ENCODE measurements at regions not wholly inside any gene's neighbourhood (a gene's known extent, or its start where the extent isn't known, plus 50 kb on each side); places are given as distances from the start of the nearest gene placed in this dataset.

GRCh38 chr2:150284116-150284515 lies 203.4 kb downstream of the RND3 start:
- ATAC-seq, result no peak
- Mint-ChIP-seq H3K27ac (no peak overlapping the region), H3K36me3 (no peaks in the 10 kb centered on the region), H3K9me3 (peaks cover 22% of the 10 kb centered on the region), H3K27me3 (no peaks in the 10 kb centered on the region), H3K4me3 (no peak overlapping the region), H3K4me1 (ENCODE audit: low read depth in 2 of 2) (no peaks in the 10 kb centered on the region)
- DNase-seq (ENCODE audit: low spot score), result no peak

GRCh38 chr2:150282771-150283371 lies 204.6 kb downstream of the RND3 start:
- Mint-ChIP-seq H3K4me3 (no peak overlapping the region), H3K9me3 (peaks cover 19% of the 10 kb centered on the region), H3K27ac (no peak overlapping the region), H3K27me3 (no peaks in the 10 kb centered on the region), H3K4me1 (ENCODE audit: low read depth in 2 of 2) (no peaks in the 10 kb centered on the region), H3K36me3 (no peaks in the 10 kb centered on the region)
- ATAC-seq (no peak), DNase-seq (ENCODE audit: low spot score) (no peak)

GRCh38 chr2:150282357-150282756 lies 205.1 kb downstream of the RND3 start:
- H3K9me3 Mint-ChIP-seq, result peaks cover 19% of the 10 kb centered on the region
- H3K27me3 Mint-ChIP-seq, result no peaks in the 10 kb centered on the region
- H3K36me3 Mint-ChIP-seq, result peaks cover under 1% of the 10 kb centered on the region
- ATAC-seq, result no peak
- no peak for DNase-seq (ENCODE audit: low spot score)
- H3K4me3 Mint-ChIP-seq, result no peak overlapping the region
- no peaks in the 10 kb centered on the region for H3K4me1 Mint-ChIP-seq (ENCODE audit: low read depth in 2 of 2)
- no peak overlapping the region for H3K27ac Mint-ChIP-seq

DNA sequence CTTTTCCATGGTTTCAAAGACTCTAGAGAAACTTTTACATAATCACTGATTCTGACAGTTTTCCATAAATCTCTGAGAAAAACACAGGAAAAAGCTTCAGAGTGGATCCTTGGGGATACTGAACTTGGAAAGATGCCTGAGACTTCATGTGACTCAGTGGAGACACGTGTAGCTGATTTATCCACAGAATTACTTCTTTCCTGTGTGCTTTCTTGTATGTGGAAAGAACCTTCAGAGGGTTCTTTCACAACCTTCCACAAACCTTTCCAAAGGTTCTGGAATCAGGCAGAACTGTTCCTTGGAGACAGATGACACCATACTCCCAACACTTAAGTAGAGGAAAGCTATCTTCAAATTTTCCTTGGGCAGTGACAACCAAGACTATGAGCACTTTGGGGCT lies 207.2 kb downstream of the RND3 start:
- DNase-seq (ENCODE audit: low spot score), result no peak
- no peak for ATAC-seq
- Mint-ChIP-seq H3K4me1 (ENCODE audit: low read depth in 2 of 2) (no peaks in the 10 kb centered on the region), H3K4me3 (no peak overlapping the region), H3K9me3 (peaks cover 19% of the 10 kb centered on the region), H3K36me3 (peaks cover 5% of the 10 kb centered on the region), H3K27ac (no peak overlapping the region), H3K27me3 (no peaks in the 10 kb centered on the region)

GRCh38 chr2:150279686-150280085 lies 207.8 kb downstream of the RND3 start:
- Mint-ChIP-seq H3K4me3 (no peak overlapping the region), H3K9me3 (peaks cover 19% of the 10 kb centered on the region), H3K4me1 (ENCODE audit: low read depth in 2 of 2) (no peaks in the 10 kb centered on the region), H3K36me3 (peaks cover 5% of the 10 kb centered on the region), H3K27me3 (no peaks in the 10 kb centered on the region), H3K27ac (no peak overlapping the region)
- no peak for DNase-seq (ENCODE audit: low spot score)
- ATAC-seq, result no peak

- Mint-ChIP-seq H3K27me3 (no peaks in the 10 kb centered on the region), H3K27ac (no peak overlapping the region), H3K4me1 (ENCODE audit: low read depth in 2 of 2) (no peaks in the 10 kb centered on the region), H3K9me3 (peaks cover 14% of the 10 kb centered on the region), H3K4me3 (no peak overlapping the region), H3K36me3 (peaks cover 5% of the 10 kb centered on the region)
- DNase-seq (ENCODE audit: low spot score) (no peak), ATAC-seq (no peak)
These were observed 210.7 kb downstream of the RND3 start for GRCh38 chr2:150276737-150277136.

- Mint-ChIP-seq H3K4me3 (no peak overlapping the region), H3K4me1 (ENCODE audit: low read depth in 2 of 2) (no peaks in the 10 kb centered on the region), H3K36me3 (peaks cover 5% of the 10 kb centered on the region), H3K27ac (no peak overlapping the region), H3K9me3 (peaks cover 8% of the 10 kb centered on the region), H3K27me3 (no peaks in the 10 kb centered on the region)
- no peak for DNase-seq (ENCODE audit: low spot score)
- no peak for ATAC-seq
These were observed 213.4 kb downstream of the RND3 start for GRCh38 chr2:150274108-150274507.

DNA sequence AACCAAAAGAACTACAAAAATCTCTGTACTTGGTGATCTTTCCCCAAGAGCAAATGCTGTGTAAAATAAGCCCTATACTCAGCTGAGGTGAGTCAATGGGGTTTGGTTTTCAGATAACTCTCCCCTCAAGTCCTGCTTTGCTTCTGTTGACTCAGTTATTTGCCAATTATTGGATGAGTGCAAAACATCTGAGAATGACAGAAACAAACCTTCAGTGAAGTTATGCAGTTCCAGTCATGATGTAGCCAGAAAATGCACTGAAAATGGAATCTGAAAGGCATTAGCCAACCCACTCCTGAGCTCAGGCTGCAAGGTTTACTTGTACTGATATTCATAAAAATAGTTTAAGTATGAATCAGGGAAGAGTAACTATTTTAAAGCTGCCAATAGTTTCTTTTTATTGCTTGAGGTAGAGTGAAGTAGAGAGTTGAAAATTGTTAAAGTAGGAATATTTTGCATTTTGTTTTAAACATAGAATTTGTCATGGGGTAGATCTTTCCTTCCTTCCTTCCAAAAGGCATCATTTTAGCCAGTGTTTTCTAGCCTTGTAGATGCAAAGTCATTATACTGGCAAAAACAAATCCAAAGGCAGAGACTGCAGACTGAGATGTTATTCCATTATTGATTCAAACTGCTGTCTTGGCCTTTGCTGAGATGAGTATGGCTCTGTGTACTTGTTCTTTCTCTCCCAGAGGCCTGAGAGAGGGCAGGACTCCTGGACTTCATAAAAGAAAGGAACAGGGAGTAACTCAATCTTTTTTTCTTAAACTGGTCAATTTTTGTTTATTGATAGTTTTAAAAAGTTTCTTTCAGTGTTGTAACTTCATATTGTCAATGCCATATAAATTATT lies 215.3 kb downstream of the RND3 start:
- no peaks in the 10 kb centered on the region for H3K27me3 Mint-ChIP-seq

GRCh38 chr2:150267651-150268415 lies 219.6 kb downstream of the RND3 start:
- H3K27ac Mint-ChIP-seq, result no peak overlapping the region
- ATAC-seq (no peak), DNase-seq (ENCODE audit: low spot score) (no peak)
- no peaks in the 10 kb centered on the region for H3K36me3 Mint-ChIP-seq
- H3K4me1 Mint-ChIP-seq (ENCODE audit: low read depth in 2 of 2), result no peaks in the 10 kb centered on the region
- no peak overlapping the region for H3K4me3 Mint-ChIP-seq
- H3K9me3 Mint-ChIP-seq, result peaks cover 9% of the 10 kb centered on the region
- no peaks in the 10 kb centered on the region for H3K27me3 Mint-ChIP-seq

More for the DNA sequence above, 215.3 kb downstream of the RND3 start:
- no peaks in the 10 kb centered on the region for H3K4me1 Mint-ChIP-seq (ENCODE audit: low read depth in 2 of 2)
- H3K27ac Mint-ChIP-seq, result no peak overlapping the region
- peaks cover 5% of the 10 kb centered on the region for H3K9me3 Mint-ChIP-seq
- peaks cover 2% of the 10 kb centered on the region for H3K36me3 Mint-ChIP-seq
- no peak overlapping the region for H3K4me3 Mint-ChIP-seq
- ATAC-seq (no peak), DNase-seq (ENCODE audit: low spot score) (no peak)

- H3K4me3 Mint-ChIP-seq, result no peak overlapping the region
- no peak for ATAC-seq
- no peaks in the 10 kb centered on the region for H3K4me1 Mint-ChIP-seq (ENCODE audit: low read depth in 2 of 2)
- peaks cover 12% of the 10 kb centered on the region for H3K9me3 Mint-ChIP-seq
- H3K27ac Mint-ChIP-seq, result no peak overlapping the region
- no peak for DNase-seq (ENCODE audit: low spot score)
- no peaks in the 10 kb centered on the region for H3K36me3 Mint-ChIP-seq
- no peaks in the 10 kb centered on the region for H3K27me3 Mint-ChIP-seq
These were observed 220.5 kb downstream of the RND3 start for GRCh38 chr2:150266931-150267330.

- no peak overlapping the region for H3K27ac Mint-ChIP-seq
- H3K27me3 Mint-ChIP-seq, result no peaks in the 10 kb centered on the region
- H3K4me3 Mint-ChIP-seq, result no peak overlapping the region
- no peaks in the 10 kb centered on the region for H3K4me1 Mint-ChIP-seq (ENCODE audit: low read depth in 2 of 2)
- H3K36me3 Mint-ChIP-seq, result no peaks in the 10 kb centered on the region
- peaks cover 13% of the 10 kb centered on the region for H3K9me3 Mint-ChIP-seq
- DNase-seq (ENCODE audit: low spot score) (no peak), ATAC-seq (no peak)
These were observed 223.0 kb downstream of the RND3 start for GRCh38 chr2:150264442-150264841.

DNA sequence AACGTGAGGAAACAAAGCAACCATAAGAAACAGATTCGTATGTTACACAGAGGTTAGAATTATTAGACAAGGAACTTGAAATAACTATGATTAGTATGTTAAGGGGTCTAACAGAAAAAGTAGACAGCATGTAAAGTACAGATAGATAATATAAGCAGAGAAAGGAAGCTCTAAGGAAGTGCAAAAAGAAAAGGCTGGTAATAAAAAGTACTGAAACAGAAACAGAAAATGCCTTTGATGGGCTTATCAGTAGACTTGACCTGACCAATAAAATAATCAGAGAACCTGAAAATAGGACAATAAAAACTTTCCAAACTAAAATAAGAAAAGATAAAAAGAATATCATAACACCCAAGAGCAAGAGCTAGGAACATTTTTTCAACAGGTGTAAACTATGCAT lies 225.8 kb downstream of the RND3 start:
- no peaks in the 10 kb centered on the region for H3K4me1 Mint-ChIP-seq (ENCODE audit: low read depth in 2 of 2)
- no peak for ATAC-seq
- H3K36me3 Mint-ChIP-seq, result no peaks in the 10 kb centered on the region
- no peak overlapping the region for H3K4me3 Mint-ChIP-seq
- peaks cover 21% of the 10 kb centered on the region for H3K9me3 Mint-ChIP-seq
- H3K27ac Mint-ChIP-seq, result no peak overlapping the region
- H3K27me3 Mint-ChIP-seq, result no peaks in the 10 kb centered on the region
- no peak for DNase-seq (ENCODE audit: low spot score)

GRCh38 chr2:150260636-150261035 lies 226.8 kb downstream of the RND3 start:
- DNase-seq (ENCODE audit: low spot score) (no peak), ATAC-seq (no peak)
- Mint-ChIP-seq H3K4me3 (no peak overlapping the region), H3K4me1 (ENCODE audit: low read depth in 2 of 2) (no peaks in the 10 kb centered on the region), H3K36me3 (no peaks in the 10 kb centered on the region), H3K27me3 (no peaks in the 10 kb centered on the region), H3K27ac (no peak overlapping the region), H3K9me3 (peaks cover 21% of the 10 kb centered on the region)

DNA sequence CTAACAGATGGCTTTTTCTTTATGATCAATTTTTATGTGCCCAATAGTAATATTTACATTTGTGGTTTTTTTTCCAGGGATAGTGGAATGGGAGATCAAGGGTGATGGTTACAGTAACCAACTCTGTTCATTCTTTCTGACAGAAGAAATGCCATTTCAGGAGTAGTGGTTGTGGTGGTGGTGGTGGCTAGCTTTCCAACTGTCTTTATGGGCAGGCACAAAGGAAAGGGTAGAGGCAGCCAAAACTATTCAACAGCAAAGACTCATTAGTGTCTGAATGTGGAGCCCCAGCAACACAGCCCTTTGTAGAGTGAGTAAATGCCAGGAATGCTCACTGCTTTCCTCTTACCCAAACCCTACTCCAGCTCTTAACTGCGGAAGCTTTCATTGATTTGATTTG lies 227.7 kb downstream of the RND3 start:
- Mint-ChIP-seq H3K27ac (no peak overlapping the region), H3K9me3 (peaks cover 21% of the 10 kb centered on the region), H3K36me3 (no peaks in the 10 kb centered on the region), H3K27me3 (no peaks in the 10 kb centered on the region), H3K4me1 (ENCODE audit: low read depth in 2 of 2) (no peaks in the 10 kb centered on the region), H3K4me3 (no peak overlapping the region)
- no peak for DNase-seq (ENCODE audit: low spot score)
- ATAC-seq, result no peak
